ENCODE measurements at regions not wholly inside any gene's neighbourhood (a gene's known extent, or its start where the extent isn't known, plus 50 kb on each side); places are given as distances from the start of the nearest gene placed in this dataset.
"Not testable (repeated sequence)": the region's sequence is repeated elsewhere in the genome, so short reads cannot be mapped to it uniquely, and the experiment has no call there.

DNA sequence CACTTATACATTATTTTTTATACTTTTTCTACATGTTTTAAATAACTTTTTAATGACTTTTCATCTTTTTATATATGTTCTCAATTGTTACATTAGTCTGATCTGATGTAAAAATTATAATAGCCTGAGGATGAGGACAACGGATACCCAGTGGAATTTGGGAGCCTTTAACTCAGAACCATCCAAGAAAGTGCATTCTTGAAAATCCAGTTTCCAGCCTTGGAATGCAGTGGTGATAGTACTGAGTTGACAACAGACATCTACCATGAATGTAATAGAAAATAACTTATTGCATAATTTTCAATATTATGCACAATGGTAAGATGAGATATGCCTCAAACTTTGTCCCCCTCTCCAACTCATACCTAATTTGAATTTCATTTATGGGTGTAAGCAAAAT lies 120.7 kb upstream of the ZC3H15 start:
- peak; percentile 16 for DNase-seq (ENCODE audit: low read depth)
- TF ChIP-seq, protein P1, sequence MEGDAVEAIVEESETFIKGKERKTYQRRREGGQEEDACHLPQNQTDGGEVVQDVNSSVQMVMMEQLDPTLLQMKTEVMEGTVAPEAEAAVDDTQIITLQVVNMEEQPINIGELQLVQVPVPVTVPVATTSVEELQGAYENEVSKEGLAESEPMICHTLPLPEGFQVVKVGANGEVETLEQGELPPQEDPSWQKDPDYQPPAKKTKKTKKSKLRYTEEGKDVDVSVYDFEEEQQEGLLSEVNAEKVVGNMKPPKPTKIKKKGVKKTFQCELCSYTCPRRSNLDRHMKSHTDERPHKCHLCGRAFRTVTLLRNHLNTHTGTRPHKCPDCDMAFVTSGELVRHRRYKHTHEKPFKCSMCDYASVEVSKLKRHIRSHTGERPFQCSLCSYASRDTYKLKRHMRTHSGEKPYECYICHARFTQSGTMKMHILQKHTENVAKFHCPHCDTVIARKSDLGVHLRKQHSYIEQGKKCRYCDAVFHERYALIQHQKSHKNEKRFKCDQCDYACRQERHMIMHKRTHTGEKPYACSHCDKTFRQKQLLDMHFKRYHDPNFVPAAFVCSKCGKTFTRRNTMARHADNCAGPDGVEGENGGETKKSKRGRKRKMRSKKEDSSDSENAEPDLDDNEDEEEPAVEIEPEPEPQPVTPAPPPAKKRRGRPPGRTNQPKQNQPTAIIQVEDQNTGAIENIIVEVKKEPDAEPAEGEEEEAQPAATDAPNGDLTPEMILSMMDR (IDR thresholded peaks at IDR 0.05; ENCODE audit: low read length, missing control alignments): no peak
- H3K4me3 ChIP-seq (replicated peaks; ENCODE audit: low read depth, low read length): no peak overlapping the region

DNA sequence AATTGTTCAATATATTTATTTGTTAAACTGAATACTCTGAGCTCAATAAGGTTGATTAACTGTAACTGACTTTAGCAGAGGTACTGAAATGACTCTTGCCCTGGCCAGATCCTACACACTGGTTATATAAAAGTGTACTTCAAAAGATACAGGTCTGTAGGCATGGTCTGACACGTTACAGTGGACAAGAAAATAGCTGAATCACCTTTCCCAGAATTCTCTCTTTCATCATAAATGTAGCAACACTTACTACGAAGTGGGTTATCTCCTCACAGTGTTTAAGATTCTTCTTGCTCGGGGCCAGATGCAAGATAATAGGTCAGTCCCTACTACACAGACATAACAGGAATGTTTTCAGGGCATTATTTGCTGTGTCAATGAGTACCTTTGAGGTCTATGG lies 107.0 kb upstream of the ZC3H15 start:
- peak; percentile 23 for DNase-seq (ENCODE audit: low read depth)
- TF ChIP-seq, protein P1 (IDR thresholded peaks at IDR 0.05; ENCODE audit: low read length, missing control alignments): no peak

DNA sequence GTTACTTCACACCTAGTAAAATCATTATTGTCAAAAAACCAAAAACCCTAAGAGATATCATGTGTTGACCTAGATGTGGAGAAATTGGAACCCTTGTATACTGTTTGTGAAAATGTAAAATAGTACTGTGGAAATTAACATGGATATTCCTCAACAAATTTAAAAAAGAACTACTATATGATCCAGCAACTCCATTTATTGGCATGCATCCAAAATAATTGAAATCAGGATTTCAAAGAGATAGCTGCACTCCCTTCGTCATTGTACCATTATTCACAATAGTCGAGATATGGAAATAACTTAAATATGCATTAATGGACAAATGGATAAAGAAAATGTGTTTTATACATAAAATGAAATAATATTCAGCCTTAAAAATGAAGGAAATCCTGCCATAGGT lies 105.3 kb upstream of the ZC3H15 start:
- no peak overlapping the region for H3K4me3 ChIP-seq (replicated peaks; ENCODE audit: low read depth, low read length)
- TF ChIP-seq, protein P1 (IDR thresholded peaks at IDR 0.05; ENCODE audit: low read length, missing control alignments): no peak
- no peak for DNase-seq (ENCODE audit: low read depth)

More for the DNA sequence above, 107.0 kb upstream of the ZC3H15 start:
- H3K4me3 ChIP-seq (replicated peaks; ENCODE audit: low read depth, low read length): no peak overlapping the region

DNA sequence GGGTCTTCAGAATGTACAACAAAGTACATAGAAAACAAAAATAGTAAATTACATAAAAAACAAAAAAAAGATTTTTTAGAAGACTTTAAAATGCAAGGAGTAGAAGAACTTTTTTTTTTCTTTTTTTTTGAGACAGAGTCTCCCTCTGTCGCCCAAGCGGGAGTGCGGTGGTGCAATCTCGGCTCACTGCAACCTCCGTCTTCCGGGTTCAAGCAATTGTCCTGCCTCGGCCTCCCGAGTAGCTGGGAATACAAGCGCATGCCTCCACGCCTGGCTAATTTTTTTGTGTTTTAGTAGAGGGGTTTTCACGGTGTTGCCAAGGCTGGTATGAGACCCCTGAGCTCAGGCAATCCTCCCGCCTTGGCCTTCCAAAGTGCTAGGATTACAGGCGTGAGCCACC lies 104.5 kb upstream of the ZC3H15 start:
- H3K4me3 ChIP-seq (replicated peaks; ENCODE audit: low read depth, low read length): no peak overlapping the region
- DNase-seq (ENCODE audit: low read depth): no peak
- TF ChIP-seq, protein P1 (IDR thresholded peaks at IDR 0.05; ENCODE audit: low read length, missing control alignments): no peak

DNA sequence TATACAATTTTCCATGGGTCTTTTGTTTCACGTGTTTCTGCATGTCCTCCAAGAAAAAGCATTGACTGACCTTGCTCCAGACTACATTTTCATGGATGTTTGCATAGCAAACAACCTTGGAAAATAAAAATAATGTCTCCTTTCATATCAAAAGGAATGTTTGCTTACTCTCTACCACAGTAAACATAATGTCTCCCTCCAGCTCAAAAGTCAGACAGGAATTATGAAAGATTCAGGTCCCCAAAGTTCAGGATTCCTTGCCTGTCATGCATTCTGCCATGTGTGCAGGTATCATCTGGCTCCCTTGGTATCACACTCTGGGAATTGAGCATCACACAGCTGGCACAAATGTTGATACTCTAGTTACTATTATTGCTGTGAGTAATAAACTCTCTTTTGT lies 103.1 kb upstream of the ZC3H15 start:
- no peak overlapping the region for H3K4me3 ChIP-seq (replicated peaks; ENCODE audit: low read depth, low read length)
- TF ChIP-seq, protein P1 (IDR thresholded peaks at IDR 0.05; ENCODE audit: low read length, missing control alignments): no peak
- no peak for DNase-seq (ENCODE audit: low read depth)

DNA sequence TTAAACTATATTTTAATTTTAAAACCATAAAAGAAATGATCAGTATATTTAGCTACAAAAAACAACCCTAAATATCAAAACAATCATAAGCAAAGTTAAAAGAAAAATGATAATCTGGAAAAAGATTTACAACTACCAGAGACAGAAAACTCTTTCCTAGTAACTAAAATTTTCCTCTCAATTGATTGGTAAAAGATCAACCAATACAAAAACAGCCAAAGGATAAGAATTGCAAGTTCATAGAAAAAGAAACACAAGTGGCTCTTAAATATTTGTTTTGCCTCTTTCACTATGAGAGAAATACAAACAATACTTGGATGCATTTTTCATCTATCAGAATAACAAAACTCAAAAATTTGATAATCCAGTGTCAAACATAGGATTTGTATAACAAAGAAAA lies 101.8 kb upstream of the ZC3H15 start:
- TF ChIP-seq, protein P1 (IDR thresholded peaks at IDR 0.05; ENCODE audit: low read length, missing control alignments): no peak

DNA sequence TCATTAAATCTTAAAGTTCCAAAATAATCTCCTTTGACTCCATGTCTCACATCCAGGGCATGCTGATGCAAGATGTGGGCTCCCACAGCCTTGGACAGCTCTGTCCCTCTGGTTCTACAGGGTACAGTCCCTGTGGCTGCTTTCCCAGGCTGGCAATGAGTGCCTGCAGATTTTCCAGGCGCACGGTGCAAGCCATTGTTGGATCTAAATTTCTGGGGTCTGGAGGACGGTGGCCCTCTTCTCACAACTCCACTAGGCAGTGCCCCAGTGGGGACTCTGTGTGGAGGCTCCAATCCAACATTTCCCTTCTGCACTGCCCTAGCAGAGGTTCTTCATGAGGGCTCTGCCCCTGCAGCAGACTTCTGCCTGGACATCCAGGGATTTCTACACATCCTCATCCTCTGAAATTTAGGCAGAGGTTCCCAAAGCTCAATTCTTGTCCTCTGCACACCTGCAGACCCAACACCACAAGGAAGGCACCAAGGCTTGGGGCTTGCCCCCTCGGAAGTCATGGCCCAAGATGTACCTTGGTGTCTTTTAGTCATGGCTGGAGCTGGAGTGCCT lies 100.3 kb upstream of the ZC3H15 start:
- H3K4me3 ChIP-seq (replicated peaks; ENCODE audit: low read depth, low read length); DNase-seq (ENCODE audit: low read depth): not testable (repeated sequence)

More for the DNA sequence above, 101.8 kb upstream of the ZC3H15 start:
- no peak for DNase-seq (ENCODE audit: low read depth)
- no peak overlapping the region for H3K4me3 ChIP-seq (replicated peaks; ENCODE audit: low read depth, low read length)
